ENCODE measurements at regions not wholly inside any gene's neighbourhood (a gene's known extent, or its start where the extent isn't known, plus 50 kb on each side); places are given as distances from the start of the nearest gene placed in this dataset.

- TF ChIP-seq POLR2A (IDR thresholded peaks at IDR 0.05; ENCODE audit: low read length) (no peak), GATA1 (IDR thresholded peaks at IDR 0.05; ENCODE audit: low read depth, low read length) (no peak)
Observed at GRCh38 chr14:82655770-82656169, 1122.1 kb upstream of the SEL1L start.

Measured in erythroblast (primary cell).